Pulmonary artery endothelial cell (primary cell): ENCODE measurements at regions not wholly inside any gene's neighbourhood (a gene's known extent, or its start where the extent isn't known, plus 50 kb on each side); places are given as distances from the start of the nearest gene placed in this dataset.
"Not testable (repeated sequence)": the region's sequence is repeated elsewhere in the genome, so short reads cannot be mapped to it uniquely, and the experiment has no call there.

Experiments
- DNase-seq: peaks from one replicate; pipeline ENCODE4 v3.0.0-alpha.2; 2011; ENCODE audit warnings: low read depth, low spot score

DNA sequence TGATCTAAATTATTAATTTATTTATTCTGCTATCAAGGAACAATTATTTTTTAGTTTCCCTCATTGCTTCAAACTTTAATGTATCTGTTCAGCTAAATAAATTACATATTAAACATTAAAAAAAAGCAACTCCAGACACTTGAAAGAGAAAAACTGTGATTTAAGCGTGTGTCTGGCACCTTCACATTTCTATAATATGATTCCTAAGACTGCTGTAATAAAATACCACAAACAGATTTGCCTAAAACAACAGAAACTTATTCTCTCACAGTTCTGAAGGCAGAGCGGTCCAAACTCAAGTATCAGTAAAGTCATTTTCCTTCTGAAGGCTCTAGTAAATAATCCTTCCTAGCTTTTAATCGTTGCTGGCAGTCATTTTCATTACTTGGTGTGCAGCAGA, 580.4 kb upstream of the KCND2 start:
- DNase-seq, result no peak

DNA sequence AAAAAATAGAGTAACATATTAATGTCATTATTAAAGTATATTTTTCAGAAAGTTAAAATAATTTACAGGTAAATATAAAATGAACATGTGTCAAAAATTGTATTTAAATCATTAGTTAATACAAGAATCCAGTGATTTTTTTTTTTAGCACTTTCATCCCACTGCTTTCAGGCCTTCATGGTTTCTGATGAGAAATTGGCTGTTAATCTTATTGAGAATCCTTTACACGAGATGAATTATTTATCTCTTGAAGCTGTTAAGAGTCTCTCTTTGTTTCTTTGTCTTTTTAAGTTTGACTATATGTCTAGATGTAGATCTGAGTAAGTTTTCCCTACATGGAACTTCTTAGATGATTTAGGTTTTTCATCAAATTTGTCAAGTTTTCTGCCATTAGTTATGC, 578.5 kb upstream of the KCND2 start:
- no peak for DNase-seq

DNA sequence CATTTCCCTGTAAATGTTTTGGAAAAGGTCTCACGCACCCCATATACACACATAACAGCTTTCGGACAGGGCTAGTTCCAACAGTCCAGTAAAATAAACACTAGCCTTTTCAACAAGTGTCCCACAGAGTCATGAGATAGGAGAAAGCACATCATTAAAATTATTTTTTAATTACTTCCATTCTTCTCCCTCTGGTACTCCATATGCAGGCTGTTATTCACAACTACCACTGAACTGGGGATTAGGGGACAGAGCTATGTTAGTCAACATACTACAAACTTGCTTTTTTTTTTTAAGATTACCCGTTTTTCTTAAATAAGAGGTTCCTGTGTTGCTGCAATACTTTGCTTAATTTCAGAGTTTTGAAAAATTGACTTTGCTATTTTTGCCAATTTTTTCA, 576.6 kb upstream of the KCND2 start:
- DNase-seq, result no peak

DNA sequence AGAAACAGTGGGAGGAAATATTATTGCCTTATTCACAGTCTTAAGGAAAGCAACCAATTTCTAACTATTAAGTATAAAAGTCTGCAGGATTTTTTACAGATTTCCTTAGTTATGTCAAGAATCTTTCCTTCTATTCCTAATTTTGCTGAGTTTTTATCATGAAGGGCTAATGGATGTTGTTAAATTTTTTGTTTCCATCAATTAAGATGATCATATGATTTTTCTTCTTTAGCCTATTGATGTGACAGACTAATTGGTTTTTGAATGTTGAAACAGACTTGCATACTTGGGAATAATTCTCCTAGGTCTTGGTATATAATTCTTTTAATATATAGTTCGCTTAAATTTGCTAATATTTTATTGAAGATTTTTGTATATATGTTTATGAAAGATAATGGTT, 569.1 kb upstream of the KCND2 start:
- no peak for DNase-seq

GRCh38 chr7:119706608-119707007, 566.4 kb upstream of the KCND2 start:
- no peak for DNase-seq

- DNase-seq, result no peak
Observed at GRCh38 chr7:119708891-119709290, 564.1 kb upstream of the KCND2 start.

- no peak for DNase-seq
Observed at GRCh38 chr7:119711104-119711503, 561.9 kb upstream of the KCND2 start.

GRCh38 chr7:119712886-119713462, 560.0 kb upstream of the KCND2 start:
- DNase-seq, result no peak

DNA sequence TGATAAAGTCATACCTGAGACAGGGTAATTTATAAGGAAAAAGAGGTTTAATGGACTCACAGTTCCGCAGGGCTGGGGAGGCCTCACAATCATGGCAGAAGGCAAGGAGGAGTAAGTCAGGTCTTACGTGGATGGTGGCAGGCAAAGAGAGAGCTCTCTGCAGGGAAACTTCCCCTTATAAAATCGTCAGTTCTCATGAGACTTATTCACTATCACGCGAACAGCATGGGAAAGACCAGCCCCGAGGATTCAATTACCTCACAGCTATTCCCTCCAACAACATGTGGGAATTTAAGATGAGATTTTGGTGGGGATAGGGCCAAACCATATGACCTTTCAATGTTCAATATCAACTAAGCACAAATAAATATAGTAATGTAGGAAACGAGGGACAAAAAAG, 559.4 kb upstream of the KCND2 start:
- DNase-seq, result no peak

DNA sequence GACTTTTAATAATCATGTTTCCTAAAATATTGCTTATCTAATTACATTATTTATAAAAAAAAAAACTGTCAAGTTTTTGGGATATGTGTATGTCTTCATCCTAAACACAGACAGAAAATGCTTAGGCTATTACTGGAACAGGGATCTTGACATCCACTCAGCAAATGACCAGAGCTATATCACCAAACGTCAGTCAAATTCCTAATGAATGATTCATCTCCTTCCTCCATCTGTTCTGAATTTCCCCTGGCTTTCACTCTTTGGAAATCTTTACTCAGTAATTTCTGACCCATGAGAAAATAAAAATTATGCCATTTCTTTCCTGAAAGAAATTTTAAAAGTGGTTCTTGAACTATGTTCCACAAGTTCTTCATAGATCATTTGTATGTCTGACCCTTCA, 552.4 kb upstream of the KCND2 start:
- DNase-seq, result peak; percentile 83

DNA sequence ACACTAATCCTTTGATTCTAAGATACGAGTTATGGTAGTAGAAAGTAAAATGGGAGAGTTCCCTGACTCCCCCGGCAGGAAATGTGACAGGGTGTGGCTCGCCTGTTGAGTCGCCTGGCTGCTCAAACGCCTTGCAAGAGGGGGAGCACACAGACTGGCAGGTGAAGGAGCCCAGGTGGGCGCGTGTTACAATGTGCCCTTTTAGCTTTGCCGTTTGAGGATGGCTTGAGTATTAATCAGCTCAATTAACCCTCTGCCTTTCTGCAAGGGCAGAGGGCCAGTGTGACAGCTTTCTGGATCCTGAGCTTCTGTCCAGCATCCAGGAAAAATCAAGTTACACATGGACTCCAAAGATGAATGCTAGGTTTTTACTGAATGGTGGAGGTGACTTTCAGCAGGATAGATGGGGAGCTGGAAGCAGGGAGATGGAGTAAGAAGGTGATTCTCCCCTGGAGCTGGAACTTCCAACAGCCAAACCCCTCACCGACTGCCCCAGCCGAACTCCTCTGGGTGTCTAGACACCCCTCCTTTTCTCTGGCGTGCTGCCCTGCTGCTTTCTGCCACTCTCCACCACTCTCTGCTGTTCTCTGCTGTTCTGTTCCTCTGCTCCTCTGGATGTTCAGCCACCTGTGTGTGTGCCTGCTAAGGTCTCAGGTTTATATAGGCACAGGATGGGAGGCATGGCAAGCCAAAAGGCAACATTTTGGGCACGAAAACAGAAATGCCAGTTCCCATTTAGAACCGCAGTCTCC, 548.8 kb upstream of the KCND2 start:
- no peak for DNase-seq

DNA sequence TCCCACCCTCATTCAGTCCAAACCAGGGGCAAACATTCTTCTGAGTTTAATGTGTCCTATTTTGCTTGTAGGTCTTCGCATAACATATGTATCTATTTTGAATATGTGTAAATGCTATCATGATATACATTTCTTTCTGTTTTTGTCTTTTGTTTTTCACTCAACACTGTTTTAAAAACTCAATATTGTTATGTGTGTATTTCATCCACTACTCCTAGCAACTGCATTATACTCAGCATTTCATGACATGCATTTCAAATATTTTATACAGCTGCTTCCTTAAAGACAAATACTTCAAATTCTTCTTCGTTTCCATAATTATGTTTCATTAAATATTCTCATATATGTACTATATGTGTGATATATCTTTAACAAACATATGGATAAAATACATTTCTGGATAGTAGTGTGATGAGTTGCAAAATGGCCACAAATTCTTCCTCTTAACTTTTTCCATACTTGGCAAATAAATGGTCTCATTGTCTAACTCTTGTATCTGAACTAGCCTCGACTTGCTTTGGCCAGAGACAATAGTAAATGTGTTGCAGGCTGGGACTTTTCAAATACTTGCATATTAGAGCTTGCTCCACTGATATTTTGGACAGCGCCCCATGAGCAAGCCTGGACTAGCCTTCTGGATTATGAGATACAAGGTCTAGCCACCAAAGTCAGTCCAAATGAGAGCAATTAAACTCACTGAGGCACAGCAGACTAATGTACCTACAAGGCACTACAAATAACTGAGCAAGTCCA, 539.7 kb upstream of the KCND2 start:
- DNase-seq, result no peak

DNA sequence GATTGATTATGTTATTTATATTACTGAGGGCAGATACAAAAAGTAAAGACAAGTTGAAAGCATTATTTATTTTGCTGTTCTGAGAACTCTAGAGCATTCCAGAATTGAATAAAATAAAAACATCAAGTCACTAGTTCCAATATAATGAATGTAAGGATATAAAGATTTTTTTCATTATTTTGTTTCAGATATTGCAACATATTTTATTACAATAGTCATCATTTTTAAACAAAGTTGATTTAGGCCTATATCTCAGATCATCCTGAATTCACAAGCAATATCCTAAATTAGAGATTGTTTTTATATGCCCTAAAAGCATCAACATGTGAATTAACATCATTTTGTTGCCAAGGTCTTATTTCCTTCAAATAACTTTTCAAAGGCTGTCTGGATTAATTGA, 535.6 kb upstream of the KCND2 start:
- DNase-seq, result no peak

- not testable (repeated sequence) for DNase-seq
Observed at GRCh38 chr7:119745280-119745679, 527.7 kb upstream of the KCND2 start.

GRCh38 chr7:119748251-119748860, 524.6 kb upstream of the KCND2 start:
- no peak for DNase-seq

GRCh38 chr7:119748991-119749390, 524.0 kb upstream of the KCND2 start:
- DNase-seq, result no peak

DNA sequence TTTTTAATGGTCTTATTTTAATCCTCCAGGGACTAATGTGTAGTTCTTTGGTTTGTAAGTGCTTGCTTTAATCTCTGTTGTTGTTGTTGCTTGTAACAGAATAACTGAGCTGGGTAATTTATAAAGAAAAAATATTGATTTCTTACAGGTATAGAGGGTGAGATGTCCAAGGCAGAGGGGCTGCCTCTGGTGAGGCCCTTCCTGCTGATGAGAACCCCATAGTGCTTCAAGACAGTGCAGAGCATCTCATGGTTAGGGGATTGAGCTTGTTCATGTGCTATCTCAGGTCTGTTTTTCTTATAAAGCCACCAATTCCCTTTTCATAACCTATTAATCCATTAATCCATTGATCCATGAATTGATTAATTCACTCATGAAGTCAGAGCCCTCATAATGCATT, 516.3 kb upstream of the KCND2 start:
- no peak for DNase-seq

- no peak for DNase-seq
Observed at GRCh38 chr7:119758254-119758653, 514.7 kb upstream of the KCND2 start.

GRCh38 chr7:119761776-119762175, 511.2 kb upstream of the KCND2 start:
- DNase-seq, result no peak

DNA sequence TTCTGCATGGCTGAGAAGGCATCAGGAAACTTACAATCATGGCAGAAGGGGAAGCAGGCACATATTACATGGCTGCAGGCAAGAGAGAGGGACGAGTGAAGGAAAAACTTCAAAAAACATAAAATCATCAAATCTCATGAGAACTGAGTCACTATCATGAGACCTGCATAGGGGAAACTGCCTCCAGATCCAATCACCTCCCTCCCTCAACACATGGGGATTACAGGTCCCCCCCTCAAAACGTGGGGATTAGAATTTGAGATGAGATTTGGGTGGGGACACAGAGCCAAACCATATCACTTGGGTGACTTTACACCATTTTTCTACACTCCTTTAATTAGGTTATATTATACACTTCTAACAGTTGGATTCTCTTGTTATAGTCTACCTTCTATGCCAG, 490.7 kb upstream of the KCND2 start:
- no peak for DNase-seq

- DNase-seq, result no peak
Observed at GRCh38 chr7:119783799-119784198, 489.2 kb upstream of the KCND2 start.

DNA sequence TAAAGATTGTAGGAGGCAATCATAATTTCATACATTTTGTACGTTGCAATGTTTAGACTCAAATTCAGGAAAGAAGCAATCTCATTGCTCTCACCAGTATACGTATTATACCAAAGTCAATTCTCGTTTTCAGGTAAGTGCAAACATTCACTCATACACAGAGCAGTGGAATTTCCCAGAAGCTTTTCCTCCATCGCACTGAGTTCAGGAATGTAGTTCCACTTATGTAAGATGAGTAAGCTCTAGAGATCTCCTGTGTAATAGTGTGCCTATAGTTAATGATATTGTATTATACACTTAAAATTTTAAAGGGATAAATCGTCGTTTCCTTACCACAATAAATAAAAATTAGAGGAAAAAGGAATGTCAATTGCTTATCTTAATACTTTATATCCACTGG, 470.8 kb upstream of the KCND2 start:
- no peak for DNase-seq
